ENCODE measurements at regions not wholly inside any gene's neighbourhood (a gene's known extent, or its start where the extent isn't known, plus 50 kb on each side); places are given as distances from the start of the nearest gene placed in this dataset.

GRCh38 chr6:152858141-152858540 lies 107.5 kb downstream of the VIP start:
- H4K91ac ChIP-seq (ENCODE audit: insufficient read depth, low read depth, low read length), result no peak overlapping the region
- H4K20me1 ChIP-seq (ENCODE audit: insufficient read depth, low read length), result no peaks in the 10 kb centered on the region
- H2BK120ac ChIP-seq (ENCODE audit: low read depth, low read length), result no peak overlapping the region
- TF ChIP-seq ELK1 (IDR thresholded peaks at IDR 0.05; ENCODE audit: borderline replicate concordance, low read depth, low read length) (no peak), RAD21 (IDR thresholded peaks at IDR 0.05; ENCODE audit: low read length) (no peak), CHD1 (IDR thresholded peaks at IDR 0.05; ENCODE audit: low read depth, low read length) (no peak), SMC3 (IDR thresholded peaks at IDR 0.05; ENCODE audit: low read depth, low read length) (no peak), FOS (IDR thresholded peaks at IDR 0.05; ENCODE audit: low read depth, low read length) (no peak), CEBPB (IDR thresholded peaks at IDR 0.05; ENCODE audit: low read depth, low read length) (no peak), RFX5 (IDR thresholded peaks at IDR 0.05; ENCODE audit: low read depth, low read length) (no peak), POLR2A (IDR thresholded peaks at IDR 0.05; ENCODE audit: low read depth, low read length) (no peak), USF2 (IDR thresholded peaks at IDR 0.05; ENCODE audit: low read depth, low read length) (no peak), MXI1 (IDR thresholded peaks at IDR 0.05; ENCODE audit: borderline replicate concordance, low read depth, low read length) (no peak), BHLHE40 (IDR thresholded peaks at IDR 0.05; ENCODE audit: low read depth, low read length) (no peak), NFE2L2 (IDR thresholded peaks at IDR 0.05; ENCODE audit: low read depth, low read length) (no peak), MAFK (IDR thresholded peaks at IDR 0.05; ENCODE audit: low read depth, low read length) (no peak), MAZ (IDR thresholded peaks at IDR 0.05; ENCODE audit: borderline replicate concordance, low read depth, low read length) (no peak), CTCF (conservative IDR thresholded peaks at IDR 0.05; ENCODE audit: low read depth, low read length) (no peak), RCOR1 (IDR thresholded peaks at IDR 0.05; ENCODE audit: insufficient replicate concordance, low read length) (no peak)
- DNase-seq (no peak), ATAC-seq (ENCODE audit: low read depth) (no peak)
- intact Hi-C loops (cut with micrococcal nuclease) (no loop called here), in situ Hi-C loops (cut with MboI; ENCODE audit: low sequenced_read_pairs) (loop anchor here (10.0 kb wide), 1 partner anchor 87 kb away; no protein-coding TSS in a partner anchor), dilution Hi-C loops (cut with HindIII; ENCODE audit: low sequenced_read_pairs, unreplicated experiment) (no loop called here)
- H2BK5ac ChIP-seq (ENCODE audit: low read depth, low read length, poor library complexity, severe bottlenecking), result no peak overlapping the region
- no peak overlapping the region for H3K18ac ChIP-seq (ENCODE audit: low read depth, low read length)
- no peaks in the 10 kb centered on the region for H3K9me1 ChIP-seq (ENCODE audit: insufficient read depth, low read length)
- no peak overlapping the region for H4K5ac ChIP-seq (ENCODE audit: low read depth, low read length)
- H3K9me3 ChIP-seq (ENCODE audit: control insufficient read depth, insufficient read depth, low read length), result no peaks in the 10 kb centered on the region
- H3K36me3 ChIP-seq (ENCODE audit: control insufficient read depth, insufficient read depth, low read length), result no peaks in the 10 kb centered on the region
- H2AFZ ChIP-seq (replicated peaks; ENCODE audit: low read length, poor library complexity), result no peak overlapping the region
- H3K4me3 ChIP-seq (ENCODE audit: insufficient read depth, low read depth, low read length), result no peak overlapping the region
- H3K4me1 ChIP-seq (ENCODE audit: control insufficient read depth, insufficient read depth, low read length), result no peaks in the 10 kb centered on the region
- H2AK5ac ChIP-seq (ENCODE audit: low read depth, low read length), result no peak overlapping the region
- ChIA-PET CTCF (no interaction called here), POLR2A (ENCODE audit: unreplicated experiment) (no interaction called here)
- H3K23ac ChIP-seq (ENCODE audit: low read depth, low read length), result no peak overlapping the region
- no peaks in the 10 kb centered on the region; the same call in 1 of the 2 replicates for H3K27me3 ChIP-seq (ENCODE audit: control insufficient read depth, insufficient read depth, low read length)
- BruUV-seq (replicated peaks), result no TSS peak
- H2BK20ac ChIP-seq (ENCODE audit: low read depth, low read length), result no peak overlapping the region
- no peaks in the 10 kb centered on the region for H3K79me1 ChIP-seq (ENCODE audit: low read depth in 1 of 2, low read length in 2 of 2)
- H3K14ac ChIP-seq (replicated peaks; ENCODE audit: low read depth, low read length), result no peak overlapping the region
- no CpG with 5 or more reads among the region's 2 CpGs for WGBS, 2 experiments (ENCODE audit: extremely low coverage in 2 of 2, insufficient read length in 1 of 2)
- no peak overlapping the region for H2BK15ac ChIP-seq (ENCODE audit: low read depth, low read length)
- H3K4me2 ChIP-seq (ENCODE audit: low read depth, low read length), result no peak overlapping the region
- H4K8ac ChIP-seq (ENCODE audit: low read depth in 2 of 2, low read length in 2 of 2), result no peak overlapping the region
- H3K56ac ChIP-seq (ENCODE audit: extremely low read depth, insufficient read depth, low read length), result no peak overlapping the region
- H3K9ac ChIP-seq (ENCODE audit: low read depth, low read length), result no peak overlapping the region
- H3K4ac ChIP-seq (ENCODE audit: low read depth, low read length), result no peak overlapping the region
- no peak overlapping the region for H3K27ac ChIP-seq (ENCODE audit: insufficient read depth, low read length)
- no peak overlapping the region for H2AK9ac ChIP-seq (replicated peaks; ENCODE audit: low read depth, low read length, poor library complexity)
